OCI-LY7 (cell line): ENCODE measurements at regions not wholly inside any gene's neighbourhood (a gene's known extent, or its start where the extent isn't known, plus 50 kb on each side); places are given as distances from the start of the nearest gene placed in this dataset.

ENCODE experiments used
- EZH2phosphoT487 ChIP-seq: fragments of 200-600 bp; sonication (generic); IDR thresholded peaks from 2 replicates; pipeline ENCODE4 v1.6.1; 2018; ENCODE audit warnings: low read depth, borderline replicate concordance, mild to moderate bottlenecking, mixed run types, antibody characterized with exemption, low read length, moderate library complexity, mixed read lengths
- TF ChIP-seq, protein P1 (sequence below): fragments of 200-600 bp; sonication (generic); conservative IDR thresholded peaks from 2 replicates; pipeline ENCODE4 v1.5.1; 2014; ENCODE audit warnings: mild to moderate bottlenecking, antibody characterized with exemption, low read length, moderate library complexity, mixed read lengths

DNA sequence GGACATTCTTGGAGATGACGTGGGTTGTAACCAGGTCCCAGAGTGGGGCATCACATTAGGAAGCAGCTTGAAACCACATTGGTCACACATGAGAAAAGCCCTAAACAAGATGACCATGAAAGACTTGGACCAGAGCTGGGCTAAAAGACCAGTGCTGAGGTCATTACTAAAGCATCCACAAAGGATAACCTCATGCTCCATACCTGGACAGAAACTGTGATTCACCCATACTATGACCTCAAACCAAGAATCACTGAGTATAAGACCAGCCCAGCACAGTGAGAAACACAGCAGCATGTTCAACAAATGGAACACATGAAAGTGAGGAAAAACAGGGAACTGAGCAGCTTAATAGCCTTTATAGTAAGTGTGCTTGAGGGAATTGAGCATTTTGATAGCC is 635.5 kb upstream of the NETO1 start:
- TF ChIP-seq, protein P1, sequence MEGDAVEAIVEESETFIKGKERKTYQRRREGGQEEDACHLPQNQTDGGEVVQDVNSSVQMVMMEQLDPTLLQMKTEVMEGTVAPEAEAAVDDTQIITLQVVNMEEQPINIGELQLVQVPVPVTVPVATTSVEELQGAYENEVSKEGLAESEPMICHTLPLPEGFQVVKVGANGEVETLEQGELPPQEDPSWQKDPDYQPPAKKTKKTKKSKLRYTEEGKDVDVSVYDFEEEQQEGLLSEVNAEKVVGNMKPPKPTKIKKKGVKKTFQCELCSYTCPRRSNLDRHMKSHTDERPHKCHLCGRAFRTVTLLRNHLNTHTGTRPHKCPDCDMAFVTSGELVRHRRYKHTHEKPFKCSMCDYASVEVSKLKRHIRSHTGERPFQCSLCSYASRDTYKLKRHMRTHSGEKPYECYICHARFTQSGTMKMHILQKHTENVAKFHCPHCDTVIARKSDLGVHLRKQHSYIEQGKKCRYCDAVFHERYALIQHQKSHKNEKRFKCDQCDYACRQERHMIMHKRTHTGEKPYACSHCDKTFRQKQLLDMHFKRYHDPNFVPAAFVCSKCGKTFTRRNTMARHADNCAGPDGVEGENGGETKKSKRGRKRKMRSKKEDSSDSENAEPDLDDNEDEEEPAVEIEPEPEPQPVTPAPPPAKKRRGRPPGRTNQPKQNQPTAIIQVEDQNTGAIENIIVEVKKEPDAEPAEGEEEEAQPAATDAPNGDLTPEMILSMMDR, result no peak
- no peak for TF ChIP-seq EZH2phosphoT487
